ENCODE measurements at regions not wholly inside any gene's neighbourhood (a gene's known extent, or its start where the extent isn't known, plus 50 kb on each side); places are given as distances from the start of the nearest gene placed in this dataset.

- no peak for TF ChIP-seq CTCF (IDR thresholded peaks at IDR 0.05; ENCODE audit: low read depth, low read length, missing input control)
- no peak for TF ChIP-seq GABPA (IDR thresholded peaks at IDR 0.05 in 1 of 2, conservative IDR thresholded peaks at IDR 0.05 in 1 of 2)
- no peak for TF ChIP-seq JUND (IDR thresholded peaks at IDR 0.05)
- TF ChIP-seq RAD21 (IDR thresholded peaks at IDR 0.05): no peak
- TF ChIP-seq REST (IDR thresholded peaks at IDR 0.05): no peak
- TF ChIP-seq TAF1 (conservative IDR thresholded peaks at IDR 0.05): no peak
- no peak for TF ChIP-seq MAX (IDR thresholded peaks at IDR 0.05)
- TF ChIP-seq HNF4G (IDR thresholded peaks at IDR 0.05): no peak
- TF ChIP-seq ATF3 (IDR thresholded peaks at IDR 0.05): no peak
- no peak for TF ChIP-seq YY1 (IDR thresholded peaks at IDR 0.05)
- no peak for TF ChIP-seq EGR1 (IDR thresholded peaks at IDR 0.05; ENCODE audit: low read depth in 2 of 2)
- no peak for TF ChIP-seq ZBTB33 (IDR thresholded peaks at IDR 0.05)
- TF ChIP-seq RXRA (IDR thresholded peaks at IDR 0.05): no peak
- no peak for TF ChIP-seq FOXA2 (IDR thresholded peaks at IDR 0.05)
Measured at GRCh38 chr11:130651066-130651855, 202.8 kb downstream of the ADAMTS15 start.
